GM18868 (cell line): ENCODE measurements at regions not wholly inside any gene's neighbourhood (a gene's known extent, or its start where the extent isn't known, plus 50 kb on each side); places are given as distances from the start of the nearest gene placed in this dataset.

ENCODE experiments used
- ATAC-seq: cut with Tn5 transposase; IDR thresholded peaks from one replicate; pipeline ENCODE4 v1.9.1; 2021; ENCODE audit warnings: mild to moderate bottlenecking, moderate library complexity; ENCODE audit not compliant: unreplicated experiment

GRCh38 chr6:22015944-22016343 is 280.9 kb downstream of the PRL start:
- no peak for ATAC-seq

DNA sequence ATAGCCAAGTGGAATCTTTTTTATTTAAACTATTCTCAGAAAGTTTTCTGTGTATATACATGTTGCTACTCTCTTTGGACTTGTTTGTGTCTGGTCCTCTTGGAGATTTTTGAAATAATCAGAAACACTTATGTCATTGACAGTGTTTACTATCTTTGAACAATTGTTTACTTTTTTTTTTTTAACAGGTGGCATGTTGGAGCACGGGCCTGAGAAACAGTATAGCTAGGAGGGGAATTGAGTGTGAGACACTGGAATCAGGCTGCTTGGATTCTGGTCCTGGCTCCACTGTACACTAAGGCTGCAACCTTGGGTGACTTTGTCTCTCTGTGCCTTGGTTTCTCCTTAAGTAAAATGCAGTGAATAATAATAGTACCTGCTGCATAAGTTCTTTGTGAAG is 279.6 kb downstream of the PRL start:
- no peak for ATAC-seq

DNA sequence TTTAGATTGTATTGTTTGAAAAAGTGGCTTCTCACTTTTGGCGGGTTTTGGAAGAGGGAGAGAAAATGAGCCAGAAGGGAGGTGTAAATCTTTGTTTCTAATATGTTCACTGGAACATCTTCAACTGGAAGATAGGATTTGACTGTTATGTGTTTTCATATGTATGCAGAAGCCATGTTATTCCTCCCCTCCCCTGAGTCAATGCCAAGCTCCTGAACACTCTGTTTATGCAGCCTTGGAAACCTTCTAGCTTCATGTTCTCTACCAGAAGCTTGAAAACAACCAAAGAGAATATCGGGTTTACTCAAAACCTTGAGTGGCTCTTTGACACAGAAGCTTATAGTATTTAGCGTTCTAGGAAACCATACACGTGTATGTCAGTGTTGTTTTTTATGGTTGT is 279.1 kb downstream of the PRL start:
- no peak for ATAC-seq

DNA sequence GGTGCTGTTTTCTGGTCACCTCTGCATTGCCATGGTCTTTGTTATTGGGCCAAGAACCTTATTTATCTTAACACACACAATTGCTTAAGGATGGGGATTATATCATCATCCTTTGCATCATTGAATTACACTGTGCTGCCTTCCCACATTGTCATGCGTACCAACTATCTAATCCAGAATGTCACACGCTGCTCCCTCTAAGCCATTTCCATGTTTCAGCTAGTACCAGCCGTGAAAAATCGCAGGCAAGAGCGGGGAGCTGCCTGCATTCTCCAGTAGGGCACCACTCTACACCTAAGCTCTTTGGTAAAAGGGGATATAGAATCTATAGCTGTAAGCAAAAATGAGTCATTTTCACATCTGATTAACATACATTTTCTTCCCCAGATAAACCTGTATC is 277.0 kb downstream of the PRL start:
- no peak for ATAC-seq

DNA sequence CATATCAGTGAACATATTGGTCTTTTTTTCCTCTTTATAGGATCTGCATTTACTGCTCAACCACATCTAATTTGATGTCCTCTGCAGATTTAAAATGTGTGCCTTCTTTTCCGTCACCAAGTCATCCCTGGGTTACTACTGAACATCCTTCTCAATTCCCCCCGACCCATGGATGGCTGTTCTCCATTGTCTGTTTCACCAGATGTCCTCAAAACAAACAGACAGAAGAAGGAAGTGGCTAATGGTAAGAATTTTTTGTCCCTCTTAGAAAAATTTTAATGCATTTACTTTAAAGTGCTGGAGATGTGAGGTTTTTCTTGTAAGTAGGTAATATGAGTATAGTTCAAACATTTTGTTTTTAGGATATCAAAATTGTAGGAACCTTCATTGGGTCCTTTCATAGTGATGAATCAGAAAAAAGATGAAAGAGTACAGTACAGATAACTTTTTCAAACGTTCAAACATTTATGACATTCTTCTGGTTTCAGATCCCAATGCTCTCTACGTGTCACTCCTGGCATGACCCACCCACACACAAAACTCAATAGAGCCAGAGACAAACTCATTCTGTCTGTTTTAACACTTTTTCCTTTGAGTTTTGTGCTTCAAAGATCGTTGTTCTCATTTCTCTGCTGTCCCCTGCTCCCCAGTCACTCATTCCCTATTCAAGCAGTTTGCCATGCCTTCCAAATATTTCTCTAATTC is 276.4 kb downstream of the PRL start:
- ATAC-seq = no peak

GRCh38 chr6:22021966-22022365 is 274.9 kb downstream of the PRL start:
- ATAC-seq = no peak

DNA sequence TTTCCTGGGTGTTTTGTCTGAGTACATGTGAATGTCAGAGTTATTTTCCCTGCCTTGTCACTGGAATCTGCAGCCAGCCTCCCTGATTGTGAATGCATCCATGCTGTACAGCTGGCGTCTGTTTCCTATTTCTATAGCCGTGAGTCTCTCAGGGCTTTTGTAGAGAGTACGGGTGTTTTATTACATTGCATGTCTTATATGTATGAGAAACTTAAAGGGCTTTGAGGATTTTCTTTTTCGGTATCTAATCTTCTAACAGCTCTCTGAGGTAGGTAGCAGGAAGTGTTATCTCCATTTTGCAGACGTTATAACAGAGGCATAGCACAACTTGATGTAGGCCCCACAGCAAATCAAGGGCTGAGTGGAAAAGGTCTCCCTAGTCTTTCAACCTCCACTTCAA is 272.9 kb downstream of the PRL start:
- ATAC-seq = no peak

- peak; percentile 26 for ATAC-seq
Observed at GRCh38 chr6:22024973-22025467, 271.8 kb downstream of the PRL start.

DNA sequence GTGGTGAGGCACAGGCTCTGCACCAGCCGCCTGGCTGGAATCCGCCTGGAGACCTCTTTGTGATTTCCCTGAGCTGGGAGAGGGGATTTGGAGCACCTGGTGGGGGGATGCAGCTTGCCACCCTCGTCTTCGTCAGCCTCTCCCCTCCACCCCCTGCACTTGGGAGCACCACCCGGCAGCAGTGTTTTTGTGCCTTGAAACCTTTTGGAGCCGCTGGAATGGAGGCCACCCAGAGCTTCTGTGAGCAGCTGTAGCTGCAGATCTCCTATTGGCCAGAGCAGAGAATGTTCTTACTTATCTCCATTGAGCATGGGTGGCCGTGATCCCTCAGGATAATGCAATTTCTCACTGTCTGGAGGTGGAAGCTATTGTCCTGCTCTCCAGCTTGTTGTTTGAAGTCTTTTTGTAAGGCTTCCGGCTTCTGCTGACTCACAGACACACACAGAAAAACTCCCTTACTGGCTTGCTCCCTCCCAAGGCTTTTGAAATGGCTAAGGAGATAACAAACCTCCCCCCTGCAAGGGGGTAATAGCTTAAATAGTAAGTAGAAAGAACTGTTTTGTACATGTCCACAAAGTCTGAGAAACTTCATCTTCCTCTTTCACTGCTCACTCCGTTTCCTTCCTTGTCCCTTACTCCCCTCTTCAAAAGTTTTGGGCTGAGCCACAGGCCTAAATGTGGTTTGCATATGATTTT is 271.2 kb downstream of the PRL start:
- ATAC-seq = peak; percentile 66

DNA sequence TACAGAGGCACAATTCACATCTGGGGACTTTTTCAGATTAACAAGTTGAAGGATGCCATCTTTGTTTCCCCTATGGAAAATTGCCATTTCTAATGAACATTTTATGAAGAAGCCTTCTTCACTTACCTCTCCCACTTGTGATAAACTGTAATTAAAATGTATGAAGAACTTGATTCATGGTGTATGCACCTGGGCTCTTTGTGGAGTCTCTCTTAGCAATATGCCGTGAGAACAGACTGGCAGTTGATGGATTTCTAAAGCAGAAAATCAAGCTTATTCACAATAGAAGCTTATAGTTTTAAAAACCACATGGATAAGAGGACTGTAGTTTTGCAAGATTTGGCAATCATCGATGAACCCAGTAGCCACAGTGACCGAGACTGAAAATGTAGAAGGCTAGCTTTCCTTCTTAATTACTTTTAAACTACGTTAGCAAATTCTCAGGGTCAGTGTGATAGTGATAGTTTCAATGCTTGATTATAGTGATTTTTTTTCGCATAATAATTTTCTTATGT is 270.6 kb downstream of the PRL start:
- peak; percentile 2 for ATAC-seq

DNA sequence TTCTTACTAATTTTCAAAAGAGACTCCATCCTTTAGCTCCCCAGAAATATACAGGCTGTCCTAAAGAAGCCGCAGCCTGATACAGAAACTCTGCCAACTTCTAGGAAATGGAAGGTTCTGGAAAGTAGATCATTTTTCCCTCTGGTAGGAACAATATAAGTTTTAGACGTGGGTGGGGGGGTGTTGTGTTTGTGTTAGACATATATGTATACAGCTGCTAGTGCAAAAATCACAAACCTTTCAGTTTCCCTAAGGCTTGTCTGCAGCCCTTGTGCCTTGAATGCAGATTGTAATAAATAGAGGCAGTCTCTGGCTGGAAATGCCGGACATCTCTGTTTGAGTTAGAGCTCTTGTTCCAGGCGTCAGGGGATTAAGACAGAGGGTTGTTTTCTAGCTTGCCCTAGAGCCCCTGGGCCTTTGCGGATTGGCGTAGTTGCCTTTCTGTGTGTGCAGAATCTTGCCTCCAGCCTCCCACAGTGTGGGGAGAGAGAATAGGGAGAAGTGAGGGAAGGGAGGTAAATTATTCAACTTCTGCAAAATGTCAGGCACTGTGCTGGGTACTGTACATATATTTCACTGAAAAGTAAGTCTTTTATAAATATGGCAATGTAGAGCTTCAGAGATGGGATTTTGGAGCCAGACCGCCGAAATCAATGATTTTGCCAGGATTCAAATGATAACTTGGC is 269.7 kb downstream of the PRL start:
- ATAC-seq = no peak

DNA sequence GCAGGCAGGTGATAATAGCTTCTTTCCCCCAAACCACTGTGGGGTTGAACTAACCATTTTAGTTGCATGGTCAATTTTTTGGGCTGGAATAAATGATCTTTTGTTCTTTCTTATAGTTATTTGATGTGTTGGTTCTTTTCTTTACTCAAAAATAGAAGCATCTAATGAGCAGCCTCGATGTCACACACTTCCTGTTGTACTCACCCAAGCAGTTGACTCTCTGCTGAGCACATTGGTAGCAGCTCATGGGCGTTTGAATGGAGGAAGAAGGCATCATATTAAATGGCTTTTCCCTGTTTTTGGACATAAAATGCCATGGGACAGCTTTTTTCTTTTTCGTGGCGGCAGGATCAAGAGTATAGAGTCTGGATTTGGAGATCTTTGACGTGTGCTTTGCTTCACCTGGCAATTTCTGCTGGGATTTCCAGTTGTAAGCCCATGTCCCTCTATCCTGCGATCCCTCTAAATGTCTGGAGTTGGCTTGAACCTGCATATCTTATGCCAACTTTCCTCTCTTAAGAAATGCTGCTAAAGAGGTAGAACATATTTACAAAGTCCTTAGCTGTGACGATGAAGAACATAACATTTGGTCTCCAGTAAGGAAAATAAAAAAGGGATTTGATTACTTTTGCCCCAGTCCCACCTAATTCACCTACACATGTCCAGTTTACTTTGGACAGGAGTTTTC is 268.3 kb downstream of the PRL start:
- peak; percentile 29 for ATAC-seq

- ATAC-seq = no peak
Observed at GRCh38 chr6:22029171-22029570, 267.7 kb downstream of the PRL start.

DNA sequence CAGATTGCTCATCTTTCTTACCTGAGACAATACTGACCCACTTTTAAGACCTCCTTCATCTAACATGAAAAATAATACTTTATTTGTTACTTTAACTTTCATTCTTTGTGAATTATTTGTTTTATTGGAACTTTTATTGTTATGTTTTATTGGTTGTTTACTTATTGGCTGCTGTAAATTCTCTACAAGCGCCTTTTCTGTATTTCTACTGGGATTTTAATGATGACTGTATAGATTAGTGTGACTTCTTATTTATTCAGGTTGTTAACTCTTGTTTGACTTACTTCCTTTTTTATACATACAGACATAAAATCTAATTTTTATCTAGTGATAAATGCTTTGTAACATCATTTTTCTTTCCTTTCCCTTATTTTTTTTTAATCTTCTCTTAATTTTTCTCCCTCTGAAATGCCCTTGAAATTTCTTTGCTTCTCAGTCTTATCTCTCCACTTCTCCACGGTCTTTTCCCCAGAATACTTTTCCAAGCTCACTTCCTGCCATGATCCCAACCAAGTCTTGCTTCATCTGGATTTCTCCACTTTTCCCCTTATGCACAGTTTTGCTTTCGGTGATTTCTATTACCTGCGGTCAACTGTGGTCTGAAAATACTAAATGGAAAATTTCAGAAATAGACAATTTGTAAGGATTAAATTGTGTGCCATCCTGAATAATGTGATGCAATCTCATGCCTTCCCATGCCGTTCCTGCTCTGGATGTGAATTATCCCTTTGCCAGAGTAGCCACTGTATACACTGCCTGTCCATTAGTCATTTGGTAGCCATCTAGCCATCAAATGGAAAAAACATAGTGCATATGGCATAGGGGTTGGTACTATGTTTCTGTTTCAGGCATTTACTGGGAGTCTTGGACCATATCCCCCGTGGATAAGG is 265.9 kb downstream of the PRL start:
- ATAC-seq = no peak

DNA sequence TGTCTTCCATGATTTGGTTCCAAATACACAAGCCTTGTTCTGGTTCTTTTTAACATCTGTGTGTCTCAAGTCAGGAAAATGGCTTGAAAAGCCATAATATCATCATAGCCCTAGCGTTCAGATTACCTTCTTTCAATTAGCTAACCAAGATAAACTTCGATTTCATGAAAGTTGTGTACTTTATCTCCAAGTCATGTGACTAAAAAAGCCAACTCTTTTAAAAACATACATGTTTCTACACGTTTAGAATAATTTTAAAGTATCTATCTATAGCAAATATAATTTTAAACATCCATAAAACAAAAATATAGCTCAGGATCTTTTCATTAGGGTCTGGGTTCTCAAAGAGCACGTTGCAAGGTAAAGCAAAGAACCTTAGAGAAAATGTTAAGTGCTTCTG is 261.1 kb downstream of the PRL start:
- ATAC-seq = no peak

DNA sequence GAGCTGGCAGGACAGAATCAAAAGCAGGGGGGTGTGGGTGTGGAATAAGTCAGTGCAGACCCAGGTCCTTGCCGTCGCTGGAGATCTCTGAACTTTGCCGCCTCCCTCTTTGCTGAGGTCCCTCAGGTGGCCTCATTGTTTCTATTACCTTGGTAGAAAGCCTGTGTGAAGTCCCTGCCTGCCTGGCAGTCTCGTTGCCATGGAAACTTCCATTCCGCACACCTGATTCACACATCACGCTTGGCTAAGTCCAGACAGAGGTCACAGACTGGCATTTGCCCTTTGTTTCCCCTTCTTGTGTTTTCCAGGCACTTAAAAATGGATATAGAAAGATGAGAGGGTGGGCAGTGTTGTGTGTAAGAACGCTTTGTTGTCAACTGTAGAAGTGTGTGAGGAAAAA is 260.6 kb downstream of the PRL start:
- ATAC-seq = peak; percentile 89

GRCh38 chr6:22036699-22037098 is 260.1 kb downstream of the PRL start:
- ATAC-seq = no peak

DNA sequence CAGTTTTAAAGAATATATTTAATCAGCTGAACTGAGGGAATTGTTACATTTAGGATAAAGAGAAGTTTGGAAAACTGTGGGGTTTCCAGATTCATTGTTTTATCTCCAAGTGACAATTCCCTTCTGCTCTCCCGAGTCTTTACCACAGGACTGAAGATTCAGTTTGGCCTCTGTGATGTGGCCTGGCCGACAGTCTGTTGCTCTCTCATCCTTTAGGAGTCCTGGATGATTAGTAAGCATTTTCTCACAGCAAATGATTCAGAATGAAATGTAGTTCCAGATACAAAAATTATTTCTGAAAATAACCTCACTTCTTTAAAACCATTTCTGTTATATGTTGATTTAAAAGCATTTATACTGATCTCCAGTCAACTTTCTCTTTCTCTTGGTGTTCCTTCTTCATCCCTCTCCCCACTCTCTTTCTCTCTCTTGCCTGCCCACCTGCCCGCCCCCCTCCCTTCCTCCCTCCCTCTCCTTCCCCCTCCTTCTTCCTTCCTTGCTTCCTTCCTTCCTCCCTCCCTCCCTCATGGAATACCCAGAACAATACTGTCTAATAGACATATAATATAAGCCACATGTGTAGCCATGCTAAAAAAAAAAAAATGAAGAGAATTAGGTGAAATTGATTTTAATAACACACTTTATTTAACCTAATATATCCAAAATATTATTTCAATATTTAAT is 254.9 kb downstream of the PRL start:
- no peak for ATAC-seq

DNA sequence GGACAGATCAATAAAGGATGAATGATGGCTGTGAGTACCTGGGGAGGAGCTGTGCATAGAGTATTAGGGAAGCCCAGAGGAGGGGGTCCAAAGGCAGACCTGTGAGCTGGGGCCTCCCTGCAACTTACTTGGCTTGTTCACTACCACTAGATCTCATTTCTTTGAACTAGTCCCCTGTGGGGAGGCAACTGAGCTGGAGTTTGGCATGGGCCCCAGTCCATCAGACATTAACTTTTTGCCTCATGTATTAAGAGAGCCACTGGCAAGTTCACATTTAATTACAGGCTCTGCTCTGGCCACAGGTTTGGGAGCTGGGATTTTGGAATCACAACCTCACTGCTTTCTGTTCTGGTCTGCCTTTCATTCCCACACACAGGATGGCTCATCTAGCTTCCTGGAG is 254.1 kb downstream of the PRL start:
- ATAC-seq = no peak
